ENCODE measurements at regions not wholly inside any gene's neighbourhood (a gene's known extent, or its start where the extent isn't known, plus 50 kb on each side); places are given as distances from the start of the nearest gene placed in this dataset.

DNA sequence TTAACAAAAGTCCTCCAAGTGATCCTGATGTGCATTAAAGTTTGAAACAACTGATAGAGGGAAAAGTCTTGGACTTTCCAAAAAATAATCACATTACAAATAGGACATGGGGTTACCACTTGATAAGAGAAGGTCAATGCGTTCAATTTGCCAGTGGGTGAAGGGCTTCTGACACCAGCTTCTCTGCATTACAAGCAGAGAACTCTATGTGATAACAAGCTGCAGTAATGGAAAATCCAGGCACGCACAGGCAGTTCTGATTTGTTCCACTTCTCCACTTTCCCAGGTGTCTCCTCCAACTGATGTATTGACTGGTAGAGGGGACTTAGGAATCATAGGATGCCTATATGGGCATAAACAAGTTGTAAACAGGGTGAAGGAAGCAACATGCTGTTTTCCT lies 234.0 kb upstream of the MGAT5 start:
- TF ChIP-seq CTCF (IDR thresholded peaks at IDR 0.05; ENCODE audit: control insufficient read depth, insufficient read depth, low read depth, low read length, missing control alignments) = no peak
- no peak overlapping the region for H3K4me3 ChIP-seq (ENCODE audit: control insufficient read depth, low read depth, low read length)
- DNase-seq (ENCODE audit: low read depth) = no peak

GRCh38 chr2:134020608-134021007 lies 233.3 kb upstream of the MGAT5 start:
- DNase-seq (ENCODE audit: low read depth) = no peak
- no peak overlapping the region for H3K4me3 ChIP-seq (ENCODE audit: control insufficient read depth, low read depth, low read length)
- TF ChIP-seq CTCF (IDR thresholded peaks at IDR 0.05; ENCODE audit: control insufficient read depth, insufficient read depth, low read depth, low read length, missing control alignments) = no peak

GRCh38 chr2:134021830-134022524 lies 231.9 kb upstream of the MGAT5 start:
- no peak overlapping the region for H3K4me3 ChIP-seq (ENCODE audit: control insufficient read depth, low read depth, low read length)
- TF ChIP-seq CTCF (IDR thresholded peaks at IDR 0.05; ENCODE audit: control insufficient read depth, insufficient read depth, low read depth, low read length, missing control alignments) = no peak

GRCh38 chr2:134023854-134024253 lies 230.0 kb upstream of the MGAT5 start:
- TF ChIP-seq CTCF (IDR thresholded peaks at IDR 0.05; ENCODE audit: control insufficient read depth, insufficient read depth, low read depth, low read length, missing control alignments) = no peak
- no peak for DNase-seq (ENCODE audit: low read depth)
- H3K4me3 ChIP-seq (ENCODE audit: control insufficient read depth, low read depth, low read length) = no peak overlapping the region

More at GRCh38 chr2:134021830-134022524, 231.9 kb upstream of the MGAT5 start:
- DNase-seq (ENCODE audit: low read depth) = no peak

GRCh38 chr2:134027980-134028379 lies 225.9 kb upstream of the MGAT5 start:
- no peak for TF ChIP-seq CTCF (IDR thresholded peaks at IDR 0.05; ENCODE audit: control insufficient read depth, insufficient read depth, low read depth, low read length, missing control alignments)
- DNase-seq (ENCODE audit: low read depth) = no peak

GRCh38 chr2:134029418-134029817 lies 224.5 kb upstream of the MGAT5 start:
- no peak for DNase-seq (ENCODE audit: low read depth)
- H3K4me3 ChIP-seq (ENCODE audit: control insufficient read depth, low read depth, low read length) = no peak overlapping the region
- TF ChIP-seq CTCF (IDR thresholded peaks at IDR 0.05; ENCODE audit: control insufficient read depth, insufficient read depth, low read depth, low read length, missing control alignments) = no peak

More at GRCh38 chr2:134027980-134028379, 225.9 kb upstream of the MGAT5 start:
- no peak overlapping the region; the same call in 1 of the 2 replicates for H3K4me3 ChIP-seq (ENCODE audit: control insufficient read depth, low read depth, low read length)

Data from AG09309 (cell line).